GM23338 (cell line): ENCODE measurements at regions not wholly inside any gene's neighbourhood (a gene's known extent, or its start where the extent isn't known, plus 50 kb on each side); places are given as distances from the start of the nearest gene placed in this dataset.

Experiments
- ATAC-seq: fragments of 200-7000 bp; cut with Tn5 transposase; 3 replicates; pipeline ENCODE4 v1.9.1; 2020
- DNase-seq: peaks from one replicate; pipeline ENCODE4 v3.0.0-alpha.2; 2015; ENCODE audit warnings: low spot score
- H2AFZ ChIP-seq: fragments of 200-600 bp; sonication (generic); 2 replicates; pipeline ENCODE4 v1.8.0; 2016; ENCODE audit warnings: antibody characterized with exemption, mild to moderate bottlenecking, moderate library complexity
- H3F3A ChIP-seq: fragments of 200-600 bp; sonication (generic); replicated peaks from 2 replicates; pipeline ENCODE4 v1.8.0; 2017; ENCODE audit warnings: antibody characterized with exemption, mixed run types, low read depth
- H3K27ac ChIP-seq: fragments of 200-600 bp; sonication (generic); 2 replicates; pipeline ENCODE4 v1.6.1; 2016; ENCODE audit warnings: low read depth
- H3K27me3 ChIP-seq: fragments of 200-600 bp; sonication (generic); 2 replicates; pipeline ENCODE4 v1.8.0; 2016; ENCODE audit warnings: mild to moderate bottlenecking, mixed run types, moderate library complexity; ENCODE audit not compliant: insufficient read depth
- H3K36me3 ChIP-seq: fragments of 200-600 bp; sonication (generic); 2 replicates; pipeline ENCODE4 v1.8.0; 2016; ENCODE audit warnings: mild to moderate bottlenecking; ENCODE audit not compliant: insufficient read depth
- H3K4me1 ChIP-seq: fragments of 200-600 bp; sonication (generic); 2 replicates; pipeline ENCODE4 v1.8.0; 2016; ENCODE audit warnings: mild to moderate bottlenecking, moderate library complexity; ENCODE audit not compliant: insufficient read depth
- H3K4me2 ChIP-seq: fragments of 200-600 bp; sonication (generic); 2 replicates; pipeline ENCODE4 v1.7.1; 2017; ENCODE audit warnings: mixed run types
- H3K4me3 ChIP-seq: fragments of 200-600 bp; sonication (generic); 2 replicates; pipeline ENCODE4 v1.6.1; 2016; ENCODE audit warnings: mixed run types
- H3K79me2 ChIP-seq: fragments of 200-600 bp; sonication (generic); replicated peaks from 2 replicates; pipeline ENCODE4 v1.8.0; 2017; ENCODE audit warnings: mild to moderate bottlenecking; ENCODE audit not compliant: insufficient read depth
- H3K9me2 ChIP-seq: fragments of 200-600 bp; sonication (generic); 2 replicates; pipeline ENCODE4 v1.8.0; 2017; ENCODE audit not compliant: insufficient read depth
- H4K20me1 ChIP-seq: fragments of 200-600 bp; sonication (generic); replicated peaks from 2 replicates; pipeline ENCODE4 v1.8.0; 2017; ENCODE audit warnings: mild to moderate bottlenecking; ENCODE audit not compliant: insufficient read depth
- H3K27ac Mint-ChIP-seq: 2 replicates; pipeline ENCODE4 v1.8.0; 2020; ENCODE audit warnings: inconsistent platforms, mild to moderate bottlenecking, moderate library complexity, mixed read lengths
- H3K27me3 Mint-ChIP-seq: 3 replicates; pipeline ENCODE4 v1.8.0; 2022; ENCODE audit warnings: low read depth, mild to moderate bottlenecking, moderate library complexity, mixed read lengths, inconsistent platforms; ENCODE audit not compliant: insufficient read depth, poor library complexity
- H3K36me3 Mint-ChIP-seq: 3 replicates; pipeline ENCODE4 v1.8.0; 2021; ENCODE audit warnings: low read depth, mild to moderate bottlenecking, inconsistent platforms, moderate library complexity, mixed read lengths
- H3K4me1 Mint-ChIP-seq: 3 replicates; pipeline ENCODE4 v1.8.0; 2020; ENCODE audit warnings: mild to moderate bottlenecking, inconsistent platforms, mixed read lengths
- H3K4me3 Mint-ChIP-seq: 3 replicates; pipeline ENCODE4 v1.8.0; 2021; ENCODE audit warnings: moderate library complexity, mild to moderate bottlenecking, inconsistent platforms, mixed read lengths
- H3K9me3 Mint-ChIP-seq: 3 replicates; pipeline ENCODE4 v1.8.0; 2020; ENCODE audit warnings: moderate library complexity, mild to moderate bottlenecking, inconsistent platforms, mixed read lengths
- CTCF ChIP-seq, 2 experiments: fragments of 200-600 bp in 1 of 2; sonication (generic) in 1 of 2; conservative IDR thresholded peaks; 2 replicates each; pipeline versions ENCODE4 v1.5.1 to v1.6.1; 2016 to 2017; ENCODE audit warnings: antibody characterized with exemption in 2 of 2, low read depth in 2 of 2, mild to moderate bottlenecking in 2 of 2, moderate library complexity in 1 of 2
- ETS1 ChIP-seq: IDR thresholded peaks from 2 replicates; pipeline ENCODE4 v1.6.1; 2016; ENCODE audit warnings: antibody characterized with exemption
- EZH2 ChIP-seq: fragments of 200-600 bp; sonication (generic); IDR thresholded peaks from one replicate; pipeline ENCODE4 v1.8.0; 2017; ENCODE audit warnings: antibody characterized with exemption, mild to moderate bottlenecking, low read depth; ENCODE audit not compliant: unreplicated experiment
- JUNB ChIP-seq: IDR thresholded peaks from one replicate; pipeline ENCODE4 v1.6.1; 2016; ENCODE audit warnings: antibody characterized with exemption; ENCODE audit not compliant: unreplicated experiment
- ZNF462 ChIP-seq: fragments of 250-450 bp; sonication (Bioruptor Pico); IDR thresholded peaks from 2 replicates; pipeline ENCODE4 v1.5.0; 2020; ENCODE audit warnings: mild to moderate bottlenecking, moderate library complexity

- no peak for ATAC-seq
- Mint-ChIP-seq H3K4me3 (no peak overlapping the region), H3K36me3 (no peaks in the 10 kb centered on the region; the same call in 2 of the 3 replicates), H3K27me3 (peaks cover 2% of the 10 kb centered on the region), H3K27ac (no peak overlapping the region), H3K9me3 (no peaks in the 10 kb centered on the region), H3K4me1 (peaks cover 16% of the 10 kb centered on the region)
- Histone ChIP-seq H3K4me1 (peaks cover 13% of the 10 kb centered on the region), H3K4me2 (no peak overlapping the region), H3K79me2 (no peaks in the 10 kb centered on the region), H3K36me3 (no peaks in the 10 kb centered on the region), H3K4me3 (no peak overlapping the region), H2AFZ (no peak overlapping the region), H3F3A (no peaks in the 10 kb centered on the region), H3K9me2 (no peaks in the 10 kb centered on the region), H4K20me1 (no peaks in the 10 kb centered on the region), H3K27ac (no peak overlapping the region), H3K27me3 (no peaks in the 10 kb centered on the region)
- no peak for DNase-seq
- TF ChIP-seq EZH2, result no peak
- TF ChIP-seq ZNF462 (CRISPR knock-in tag), result no peak
- TF ChIP-seq JUNB, result no peak
- TF ChIP-seq ETS1, result no peak
- no peak for TF ChIP-seq CTCF (conservative IDR thresholded peaks at IDR 0.05; ENCODE audit: low read depth in 2 of 2)
Measured at GRCh38 chrX:151279161-151279560, 102.8 kb downstream of the GPR50 start.
